SK-N-SH treated with all-trans-retinoic acid at 6 μM for 48 hours (cell line): ENCODE measurements at regions not wholly inside any gene's neighbourhood (a gene's known extent, or its start where the extent isn't known, plus 50 kb on each side); places are given as distances from the start of the nearest gene placed in this dataset.
"Not testable (repeated sequence)": the region's sequence is repeated elsewhere in the genome, so short reads cannot be mapped to it uniquely, and the experiment has no call there.

Experiments
- ATAC-seq: fragments of 200-7000 bp; cut with Tn5 transposase; 3 replicates; pipeline ENCODE4 v1.9.1; 2020; ENCODE audit warnings: mild to moderate bottlenecking, moderate library complexity
- ARNTL ChIP-seq: fragments of 450-650 bp; formaldehyde crosslinking; IDR thresholded peaks from 2 replicates; pipeline ENCODE4 v1.5.0; 2020; ENCODE audit warnings: low read depth, mild to moderate bottlenecking, moderate library complexity, borderline replicate concordance
- BACH2 ChIP-seq: fragments of 250-450 bp; sonication (Bioruptor Pico); IDR thresholded peaks from 2 replicates; pipeline ENCODE4 v1.9.0; 2021; ENCODE audit warnings: mild to moderate bottlenecking, borderline replicate concordance
- CSDC2 ChIP-seq: fragments of 250-450 bp; sonication (Bioruptor Pico); IDR thresholded peaks from 2 replicates; pipeline ENCODE4 v1.5.0; 2020; ENCODE audit warnings: mild to moderate bottlenecking, moderate library complexity
- ESRRG ChIP-seq: fragments of 250-450 bp; sonication (Bioruptor Pico); IDR thresholded peaks from 2 replicates; pipeline ENCODE4 v1.6.1; 2021; ENCODE audit warnings: mild to moderate bottlenecking
- GLIS3 ChIP-seq: fragments of 250-450 bp; sonication (Bioruptor Pico); IDR thresholded peaks from 2 replicates; pipeline ENCODE4 v1.5.0; 2020; ENCODE audit warnings: mild to moderate bottlenecking, moderate library complexity
- OSR1 ChIP-seq: fragments of 250-450 bp; sonication (Bioruptor Pico); IDR thresholded peaks from 2 replicates; pipeline ENCODE4 v1.8.0; 2022; ENCODE audit warnings: moderate library complexity, mild to moderate bottlenecking, inconsistent platforms
- PPARA ChIP-seq: fragments of 250-450 bp; sonication (Bioruptor Pico); IDR thresholded peaks from 2 replicates; pipeline ENCODE4 v1.5.0; 2020; ENCODE audit warnings: mild to moderate bottlenecking, borderline replicate concordance
- RARB ChIP-seq: fragments of 250-450 bp; sonication (Bioruptor Pico); IDR thresholded peaks from 2 replicates; pipeline ENCODE4 v1.8.0; 2021; ENCODE audit warnings: mild to moderate bottlenecking, moderate library complexity
- SNAI2 ChIP-seq: fragments of 250-450 bp; sonication (Bioruptor Pico); IDR thresholded peaks from 2 replicates; pipeline ENCODE4 v1.5.0; 2020; ENCODE audit warnings: mild to moderate bottlenecking, moderate library complexity
- TCF4 ChIP-seq: fragments of 250-450 bp; sonication (Bioruptor Pico); IDR thresholded peaks from 2 replicates; pipeline ENCODE4 v1.8.0; 2021; ENCODE audit warnings: mild to moderate bottlenecking, moderate library complexity, borderline replicate concordance
- TOX ChIP-seq: fragments of 250-450 bp; sonication (Bioruptor Pico); IDR thresholded peaks from 2 replicates; pipeline ENCODE4 v1.8.0; 2021; ENCODE audit warnings: mild to moderate bottlenecking, moderate library complexity, borderline replicate concordance
- ZC3H10 ChIP-seq: fragments of 250-450 bp; sonication (Bioruptor Pico); IDR thresholded peaks from 2 replicates; pipeline ENCODE4 v1.5.1; 2021; ENCODE audit warnings: mild to moderate bottlenecking, moderate library complexity
- ZFP3 ChIP-seq: fragments of 250-450 bp; sonication (Bioruptor Pico); IDR thresholded peaks from 2 replicates; pipeline ENCODE4 v1.5.0; 2020; ENCODE audit warnings: mild to moderate bottlenecking, moderate library complexity
- ZFP30 ChIP-seq: fragments of 450-650 bp; formaldehyde crosslinking; IDR thresholded peaks from 2 replicates; pipeline ENCODE4 v1.5.0; 2022; ENCODE audit warnings: mild to moderate bottlenecking, moderate library complexity
- ZNF565 ChIP-seq: fragments of 450-650 bp; formaldehyde crosslinking; conservative IDR thresholded peaks from 2 replicates; pipeline ENCODE4 v1.5.0; 2020; ENCODE audit warnings: low read depth, mild to moderate bottlenecking, moderate library complexity
- ZNF70 ChIP-seq: fragments of 450-650 bp; formaldehyde crosslinking; IDR thresholded peaks from 2 replicates; pipeline ENCODE4 v1.5.0; 2020; ENCODE audit warnings: mild to moderate bottlenecking, moderate library complexity
- ZNF8 ChIP-seq: fragments of 450-650 bp; formaldehyde crosslinking; IDR thresholded peaks from 2 replicates; pipeline ENCODE4 v1.5.0; 2020; ENCODE audit warnings: mild to moderate bottlenecking, moderate library complexity
- TF ChIP-seq, protein P1 (sequence below): fragments of 250-450 bp; sonication (Bioruptor Pico); IDR thresholded peaks from 2 replicates; pipeline ENCODE4 v1.5.0; 2020; ENCODE audit warnings: mild to moderate bottlenecking, moderate library complexity
- TF ChIP-seq, protein P2 (sequence below): fragments of 250-450 bp; sonication (Bioruptor Pico); IDR thresholded peaks from 2 replicates; pipeline ENCODE4 v1.5.1; 2020; ENCODE audit warnings: low read depth, mild to moderate bottlenecking, moderate library complexity
- TF ChIP-seq, protein P3 (sequence below): fragments of 250-450 bp; sonication (Bioruptor Pico); IDR thresholded peaks from 2 replicates; pipeline ENCODE4 v1.8.0; 2021; ENCODE audit warnings: low read depth, mild to moderate bottlenecking, moderate library complexity, borderline replicate concordance
- TF ChIP-seq, protein P4 (sequence below): fragments of 250-450 bp; sonication (Bioruptor Pico); IDR thresholded peaks from 2 replicates; pipeline ENCODE4 v1.5.1; 2021; ENCODE audit warnings: mild to moderate bottlenecking, moderate library complexity
- TF ChIP-seq, protein P5 (sequence below): fragments of 250-450 bp; sonication (Bioruptor Pico); IDR thresholded peaks from 2 replicates; pipeline ENCODE4 v1.8.0; 2020; ENCODE audit warnings: mild to moderate bottlenecking, moderate library complexity, borderline replicate concordance

DNA sequence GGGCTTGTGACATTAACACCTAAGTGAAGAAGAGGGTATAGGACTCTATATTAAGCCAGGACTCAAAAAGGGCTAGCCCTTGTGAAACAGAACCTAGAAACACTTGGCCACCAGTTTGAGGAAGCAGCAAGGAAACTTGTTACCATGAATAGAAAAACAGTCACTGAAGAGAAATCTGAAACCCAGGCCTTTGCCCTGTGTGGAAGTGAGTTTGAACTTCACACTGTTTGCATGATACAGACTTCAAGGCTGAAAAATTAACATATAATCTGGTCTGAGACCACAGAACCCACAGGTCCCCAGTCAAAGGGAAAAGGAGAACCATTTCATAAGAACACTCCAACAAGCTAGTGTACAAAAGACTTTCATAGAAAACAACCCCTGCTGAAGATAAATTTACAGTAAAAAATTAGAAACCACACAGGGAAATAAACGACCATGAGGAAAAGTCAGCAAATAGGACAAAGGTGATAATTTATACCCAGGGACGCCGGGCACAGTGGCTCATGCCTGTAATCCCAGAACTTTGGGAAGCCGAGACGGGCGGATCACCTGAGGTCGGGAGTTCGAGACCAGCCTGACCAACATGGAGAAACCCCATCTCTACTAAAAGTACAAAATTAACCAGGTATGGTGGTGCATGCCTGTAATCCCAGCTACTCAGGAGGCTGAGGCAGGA lies 76.1 kb downstream of the SKIDA1 start:
- TF ChIP-seq ARNTL (CRISPR knock-in tag) (no peak), ZNF8 (CRISPR knock-in tag) (no peak), PPARA (CRISPR knock-in tag) (no peak), ESRRG (no peak), ZFP30 (no peak), RARB (CRISPR knock-in tag) (no peak), CSDC2 (CRISPR knock-in tag) (no peak), TOX (no peak), GLIS3 (CRISPR knock-in tag) (no peak), ZNF70 (CRISPR knock-in tag) (no peak), BACH2 (no peak), ZNF565 (no peak), ZC3H10 (CRISPR knock-in tag) (no peak), SNAI2 (CRISPR knock-in tag) (no peak)
- TF ChIP-seq, protein P1, sequence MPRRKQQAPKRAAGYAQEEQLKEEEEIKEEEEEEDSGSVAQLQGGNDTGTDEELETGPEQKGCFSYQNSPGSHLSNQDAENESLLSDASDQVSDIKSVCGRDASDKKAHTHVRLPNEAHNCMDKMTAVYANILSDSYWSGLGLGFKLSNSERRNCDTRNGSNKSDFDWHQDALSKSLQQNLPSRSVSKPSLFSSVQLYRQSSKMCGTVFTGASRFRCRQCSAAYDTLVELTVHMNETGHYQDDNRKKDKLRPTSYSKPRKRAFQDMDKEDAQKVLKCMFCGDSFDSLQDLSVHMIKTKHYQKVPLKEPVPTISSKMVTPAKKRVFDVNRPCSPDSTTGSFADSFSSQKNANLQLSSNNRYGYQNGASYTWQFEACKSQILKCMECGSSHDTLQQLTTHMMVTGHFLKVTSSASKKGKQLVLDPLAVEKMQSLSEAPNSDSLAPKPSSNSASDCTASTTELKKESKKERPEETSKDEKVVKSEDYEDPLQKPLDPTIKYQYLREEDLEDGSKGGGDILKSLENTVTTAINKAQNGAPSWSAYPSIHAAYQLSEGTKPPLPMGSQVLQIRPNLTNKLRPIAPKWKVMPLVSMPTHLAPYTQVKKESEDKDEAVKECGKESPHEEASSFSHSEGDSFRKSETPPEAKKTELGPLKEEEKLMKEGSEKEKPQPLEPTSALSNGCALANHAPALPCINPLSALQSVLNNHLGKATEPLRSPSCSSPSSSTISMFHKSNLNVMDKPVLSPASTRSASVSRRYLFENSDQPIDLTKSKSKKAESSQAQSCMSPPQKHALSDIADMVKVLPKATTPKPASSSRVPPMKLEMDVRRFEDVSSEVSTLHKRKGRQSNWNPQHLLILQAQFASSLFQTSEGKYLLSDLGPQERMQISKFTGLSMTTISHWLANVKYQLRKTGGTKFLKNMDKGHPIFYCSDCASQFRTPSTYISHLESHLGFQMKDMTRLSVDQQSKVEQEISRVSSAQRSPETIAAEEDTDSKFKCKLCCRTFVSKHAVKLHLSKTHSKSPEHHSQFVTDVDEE, result no peak
- TF ChIP-seq, protein P2, sequence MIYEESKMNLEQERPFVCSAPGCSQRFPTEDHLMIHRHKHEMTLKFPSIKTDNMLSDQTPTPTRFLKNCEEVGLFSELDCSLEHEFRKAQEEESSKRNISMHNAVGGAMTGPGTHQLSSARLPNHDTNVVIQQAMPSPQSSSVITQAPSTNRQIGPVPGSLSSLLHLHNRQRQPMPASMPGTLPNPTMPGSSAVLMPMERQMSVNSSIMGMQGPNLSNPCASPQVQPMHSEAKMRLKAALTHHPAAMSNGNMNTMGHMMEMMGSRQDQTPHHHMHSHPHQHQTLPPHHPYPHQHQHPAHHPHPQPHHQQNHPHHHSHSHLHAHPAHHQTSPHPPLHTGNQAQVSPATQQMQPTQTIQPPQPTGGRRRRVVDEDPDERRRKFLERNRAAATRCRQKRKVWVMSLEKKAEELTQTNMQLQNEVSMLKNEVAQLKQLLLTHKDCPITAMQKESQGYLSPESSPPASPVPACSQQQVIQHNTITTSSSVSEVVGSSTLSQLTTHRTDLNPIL (CRISPR knock-in tag), result no peak
- ATAC-seq, result no peak

DNA sequence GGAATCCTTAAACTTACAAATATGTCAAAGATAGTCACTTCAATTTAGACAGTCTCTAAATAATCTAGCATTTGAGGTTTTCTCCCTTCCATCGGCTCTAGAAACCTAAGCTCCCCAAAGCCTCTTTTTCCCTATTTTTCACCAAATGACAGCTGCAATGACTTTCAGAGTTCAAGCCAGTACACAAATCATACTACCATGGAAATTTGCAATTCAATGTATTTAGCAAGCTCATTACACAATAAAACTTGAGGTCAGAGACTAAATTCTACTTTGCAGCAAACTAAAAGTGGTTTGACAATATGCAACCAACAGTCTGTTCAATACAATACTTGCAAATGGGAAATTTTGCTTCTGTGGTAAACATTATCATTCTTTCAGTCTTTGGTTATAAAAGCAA lies 80.3 kb downstream of the SKIDA1 start:
- no peak for ATAC-seq
- no peak for TF ChIP-seq ARNTL (CRISPR knock-in tag)
- TF ChIP-seq ESRRG, result no peak
- no peak for TF ChIP-seq ZC3H10 (CRISPR knock-in tag)
- TF ChIP-seq ZFP30, result no peak
- TF ChIP-seq, protein P3, sequence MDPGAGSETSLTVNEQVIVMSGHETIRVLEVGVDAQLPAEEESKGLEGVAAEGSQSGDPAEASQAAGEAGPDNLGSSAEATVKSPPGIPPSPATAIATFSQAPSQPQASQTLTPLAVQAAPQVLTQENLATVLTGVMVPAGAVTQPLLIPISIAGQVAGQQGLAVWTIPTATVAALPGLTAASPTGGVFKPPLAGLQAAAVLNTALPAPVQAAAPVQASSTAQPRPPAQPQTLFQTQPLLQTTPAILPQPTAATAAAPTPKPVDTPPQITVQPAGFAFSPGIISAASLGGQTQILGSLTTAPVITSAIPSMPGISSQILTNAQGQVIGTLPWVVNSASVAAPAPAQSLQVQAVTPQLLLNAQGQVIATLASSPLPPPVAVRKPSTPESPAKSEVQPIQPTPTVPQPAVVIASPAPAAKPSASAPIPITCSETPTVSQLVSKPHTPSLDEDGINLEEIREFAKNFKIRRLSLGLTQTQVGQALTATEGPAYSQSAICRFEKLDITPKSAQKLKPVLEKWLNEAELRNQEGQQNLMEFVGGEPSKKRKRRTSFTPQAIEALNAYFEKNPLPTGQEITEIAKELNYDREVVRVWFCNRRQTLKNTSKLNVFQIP, result no peak
- TF ChIP-seq BACH2, result no peak
- TF ChIP-seq OSR1, result no peak
- TF ChIP-seq ZNF565, result no peak
- no peak for TF ChIP-seq GLIS3 (CRISPR knock-in tag)
- TF ChIP-seq RARB (CRISPR knock-in tag), result no peak
- TF ChIP-seq, all 23 proteins: peak for 0

DNA sequence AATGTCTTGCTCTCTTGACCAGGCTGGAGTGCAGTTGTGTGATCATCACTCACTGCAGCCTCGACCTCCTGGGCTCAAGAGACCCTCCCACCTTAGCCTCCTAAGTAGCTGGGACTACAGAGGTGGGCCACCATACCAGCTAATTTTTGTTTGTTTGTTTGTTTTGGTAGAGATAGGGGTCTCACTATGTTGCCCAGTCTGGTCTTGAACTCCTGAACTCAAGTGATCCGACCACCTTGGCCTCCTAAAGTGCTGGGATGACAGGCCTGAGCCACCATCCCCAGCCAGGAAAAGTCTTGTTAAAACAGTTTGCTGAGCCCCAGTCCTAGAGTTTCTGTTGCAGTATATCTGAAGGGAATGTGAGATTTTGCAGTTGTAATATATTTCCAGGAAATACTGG lies 83.9 kb downstream of the SKIDA1 start:
- TF ChIP-seq, protein P4, sequence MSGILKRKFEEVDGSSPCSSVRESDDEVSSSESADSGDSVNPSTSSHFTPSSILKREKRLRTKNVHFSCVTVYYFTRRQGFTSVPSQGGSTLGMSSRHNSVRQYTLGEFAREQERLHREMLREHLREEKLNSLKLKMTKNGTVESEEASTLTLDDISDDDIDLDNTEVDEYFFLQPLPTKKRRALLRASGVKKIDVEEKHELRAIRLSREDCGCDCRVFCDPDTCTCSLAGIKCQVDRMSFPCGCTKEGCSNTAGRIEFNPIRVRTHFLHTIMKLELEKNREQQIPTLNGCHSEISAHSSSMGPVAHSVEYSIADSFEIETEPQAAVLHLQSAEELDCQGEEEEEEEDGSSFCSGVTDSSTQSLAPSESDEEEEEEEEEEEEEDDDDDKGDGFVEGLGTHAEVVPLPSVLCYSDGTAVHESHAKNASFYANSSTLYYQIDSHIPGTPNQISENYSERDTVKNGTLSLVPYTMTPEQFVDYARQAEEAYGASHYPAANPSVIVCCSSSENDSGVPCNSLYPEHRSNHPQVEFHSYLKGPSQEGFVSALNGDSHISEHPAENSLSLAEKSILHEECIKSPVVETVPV (CRISPR knock-in tag), result no peak
- TF ChIP-seq ZFP30, result no peak
- TF ChIP-seq TCF4 (CRISPR knock-in tag), result no peak
- TF ChIP-seq ESRRG, result no peak
- TF ChIP-seq PPARA (CRISPR knock-in tag), result no peak
- no peak for TF ChIP-seq OSR1
- no peak for TF ChIP-seq BACH2
- no peak for TF ChIP-seq ARNTL (CRISPR knock-in tag)
- no peak for TF ChIP-seq CSDC2 (CRISPR knock-in tag)
- no peak for TF ChIP-seq SNAI2 (CRISPR knock-in tag)
- TF ChIP-seq ZNF8 (CRISPR knock-in tag), result no peak
- TF ChIP-seq, protein P1, result no peak
- no peak for TF ChIP-seq ZFP3 (CRISPR knock-in tag)
- TF ChIP-seq RARB (CRISPR knock-in tag), result no peak
- TF ChIP-seq ZNF565, result no peak
- TF ChIP-seq, protein P5, sequence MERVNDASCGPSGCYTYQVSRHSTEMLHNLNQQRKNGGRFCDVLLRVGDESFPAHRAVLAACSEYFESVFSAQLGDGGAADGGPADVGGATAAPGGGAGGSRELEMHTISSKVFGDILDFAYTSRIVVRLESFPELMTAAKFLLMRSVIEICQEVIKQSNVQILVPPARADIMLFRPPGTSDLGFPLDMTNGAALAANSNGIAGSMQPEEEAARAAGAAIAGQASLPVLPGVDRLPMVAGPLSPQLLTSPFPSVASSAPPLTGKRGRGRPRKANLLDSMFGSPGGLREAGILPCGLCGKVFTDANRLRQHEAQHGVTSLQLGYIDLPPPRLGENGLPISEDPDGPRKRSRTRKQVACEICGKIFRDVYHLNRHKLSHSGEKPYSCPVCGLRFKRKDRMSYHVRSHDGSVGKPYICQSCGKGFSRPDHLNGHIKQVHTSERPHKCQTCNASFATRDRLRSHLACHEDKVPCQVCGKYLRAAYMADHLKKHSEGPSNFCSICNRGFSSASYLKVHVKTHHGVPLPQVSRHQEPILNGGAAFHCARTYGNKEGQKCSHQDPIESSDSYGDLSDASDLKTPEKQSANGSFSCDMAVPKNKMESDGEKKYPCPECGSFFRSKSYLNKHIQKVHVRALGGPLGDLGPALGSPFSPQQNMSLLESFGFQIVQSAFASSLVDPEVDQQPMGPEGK (CRISPR knock-in tag), result no peak
- TF ChIP-seq ZC3H10 (CRISPR knock-in tag), result no peak
- ATAC-seq, result no peak

DNA sequence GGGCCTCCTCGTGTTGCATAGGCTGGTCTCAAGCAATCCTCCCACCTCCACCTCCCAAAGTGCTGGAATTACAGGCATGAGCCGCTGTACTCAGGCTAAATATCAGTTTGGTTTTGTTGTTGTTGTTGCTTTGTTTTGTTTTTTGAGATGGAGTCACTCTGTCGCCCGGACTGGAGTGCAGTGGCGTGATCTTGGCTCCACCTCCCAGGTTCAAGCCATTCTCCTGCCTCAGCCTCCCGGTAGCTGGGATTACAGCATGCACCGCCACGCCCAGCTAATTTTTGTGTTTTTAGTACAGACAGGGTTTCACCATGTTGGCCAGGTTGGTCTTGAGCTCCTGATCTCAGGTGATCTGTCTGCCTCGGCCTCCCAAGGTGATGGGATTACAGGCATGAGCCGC lies 86.6 kb downstream of the SKIDA1 start:
- ATAC-seq, result not testable (repeated sequence)
